B cell (primary cell): ENCODE measurements at regions not wholly inside any gene's neighbourhood (a gene's known extent, or its start where the extent isn't known, plus 50 kb on each side); places are given as distances from the start of the nearest gene placed in this dataset.

Experiments
- ATAC-seq: fragments of 200-7000 bp; cut with Tn5 transposase; one replicate; pipeline ENCODE4 v1.10.0; 2021; ENCODE audit warnings: low read depth, mild to moderate bottlenecking, moderate number of reproducible peaks, moderate library complexity
- CTCF ChIA-PET: fragments of 350-600 bp; sonication (Branson Sonifier 250); formaldehyde crosslinking; loops from one replicate; lab custom pipeline; 2021; ENCODE audit warnings: antibody characterized with exemption, inconsistent platforms; lab: Charles Lee
- POLR2A ChIA-PET: fragments of 350-600 bp; sonication (Branson Sonifier 250); formaldehyde crosslinking; loops from one replicate; lab custom pipeline; 2021; ENCODE audit warnings: antibody characterized with exemption; lab: Charles Lee
- DNase-seq: peaks from one replicate; pipeline ENCODE4 v3.0.0; 2013
- H2AFZ ChIP-seq: 2 replicates; pipeline ENCODE4 v1.6.1; 2012; ENCODE audit warnings: mild to moderate bottlenecking, low read depth, low read length; ENCODE audit not compliant: insufficient read depth, poor library complexity, severe bottlenecking
- H3K27ac ChIP-seq, 2 donors: 1 replicate in 1 of 2; 2 replicates in 1 of 2; pipeline ENCODE4 v1.5.1; 2012 to 2013; ENCODE audit warnings: low read length in 2 of 2, mild to moderate bottlenecking in 2 of 2, moderate library complexity in 1 of 2
- H3K27me3 ChIP-seq, 4 experiments: fragments of 200-600 bp in 1 of 4; sonication (generic) in 1 of 4; replicated peaks in 1 of 4; 1 replicate in 2 of 4; 2 replicates in 2 of 4; pipeline versions ENCODE4 v1.6.1 to v1.7.0; 2013 to 2016; ENCODE audit warnings: low read length in 3 of 4, mild to moderate bottlenecking in 2 of 4, mixed read lengths in 1 of 4, moderate library complexity in 1 of 4; ENCODE audit not compliant: insufficient read depth in 4 of 4, control insufficient read depth in 3 of 4; ENCODE audit errors: control extremely low read depth in 1 of 4
- H3K36me3 ChIP-seq, 2 experiments: replicated peaks in 1 of 2; 1 replicate in 1 of 2; 2 replicates in 1 of 2; pipeline versions ENCODE4 v1.6.1 to v1.7.1; 2013; ENCODE audit warnings: low read length in 1 of 2; ENCODE audit not compliant: insufficient read depth in 2 of 2, control insufficient read depth in 1 of 2; ENCODE audit errors: control extremely low read depth in 1 of 2, extremely low read depth in 1 of 2
- H3K4me1 ChIP-seq, 2 donors: fragments of 200-600 bp in 1 of 2; sonication (generic) in 1 of 2; 1 replicate in 1 of 2; 2 replicates in 1 of 2; pipeline versions ENCODE4 v1.5.1 to v1.6.1; 2013 to 2017; ENCODE audit warnings: low read length in 2 of 2; ENCODE audit not compliant: control insufficient read depth in 2 of 2, insufficient read depth in 2 of 2
- H3K4me2 ChIP-seq: replicated peaks from 2 replicates; pipeline ENCODE3; 2012; ENCODE audit warnings: mild to moderate bottlenecking, low read depth, low read length; ENCODE audit not compliant: poor library complexity, severe bottlenecking
- H3K4me3 ChIP-seq, 5 experiments: fragments of 200-600 bp in 1 of 5; sonication (generic) in 1 of 5; 1 replicate in 3 of 5; 2 replicates in 2 of 5; pipeline versions ENCODE4 v1.5.1 to v1.7.0; 2011 to 2016; ENCODE audit warnings: low read length in 4 of 5, mild to moderate bottlenecking in 4 of 5, low read depth in 2 of 5, control low read depth in 1 of 5, moderate library complexity in 1 of 5; ENCODE audit not compliant: insufficient read depth in 1 of 5; ENCODE audit errors: control extremely low read depth in 1 of 5, extremely low read depth in 1 of 5
- H3K79me2 ChIP-seq: fragments of 200-600 bp; sonication (generic); one replicate; pipeline ENCODE4 v1.6.0; 2016; ENCODE audit warnings: low read length; ENCODE audit not compliant: control insufficient read depth, insufficient read depth
- H3K9ac ChIP-seq: fragments of 200-600 bp; sonication (generic); 2 replicates; pipeline ENCODE4 v1.6.1; 2017; ENCODE audit warnings: mild to moderate bottlenecking, low read length, moderate library complexity
- H3K9me3 ChIP-seq, 3 donors: one replicate each; pipeline versions ENCODE4 v1.6.1 to v1.7.1; 2013; ENCODE audit warnings: low read length in 2 of 3; ENCODE audit not compliant: control insufficient read depth in 2 of 3, insufficient read depth in 1 of 3; ENCODE audit errors: control extremely low read depth in 1 of 3
- H4K20me1 ChIP-seq: 2 replicates; pipeline ENCODE4 v1.6.0; 2012; ENCODE audit warnings: mild to moderate bottlenecking, low read length; ENCODE audit not compliant: insufficient read depth, control insufficient read depth, poor library complexity, severe bottlenecking
- H3K27ac Mint-ChIP-seq: one replicate; pipeline ENCODE4 v1.8.0; 2021; ENCODE audit warnings: mixed read lengths
- H3K27me3 Mint-ChIP-seq: one replicate; pipeline ENCODE4 v1.8.0; 2021; ENCODE audit warnings: mixed read lengths
- H3K4me1 Mint-ChIP-seq: one replicate; pipeline ENCODE4 v1.8.0; 2021; ENCODE audit warnings: mixed read lengths
- H3K4me3 Mint-ChIP-seq: one replicate; pipeline ENCODE4 v1.8.0; 2021; ENCODE audit warnings: mixed read lengths
- H3K9me3 Mint-ChIP-seq: one replicate; pipeline ENCODE4 v1.8.0; 2022; ENCODE audit warnings: mixed read lengths; ENCODE audit not compliant: insufficient read depth
- EZH2 ChIP-seq: IDR thresholded peaks from 2 replicates; pipeline ENCODE4 v1.6.1; 2012; ENCODE audit warnings: borderline replicate concordance, low read depth, mild to moderate bottlenecking, moderate library complexity, low read length; ENCODE audit not compliant: insufficient read depth, poor library complexity, severe bottlenecking
- WGBS: methylation state at CpG from one replicate; pipeline ENCODE4 v1.1.5; 2013; ENCODE audit warnings: missing lambda C conversion rate; ENCODE audit not compliant: insufficient coverage; 5-methylcytosine and 5-hydroxymethylcytosine counted together
- intact Hi-C: fragments of 100-400 bp; cut with micrococcal nuclease; formaldehyde crosslinking; loops from one replicate; pipeline ENCODE4 v1.10.0; 2022
- TF ChIP-seq, protein P1 (sequence below): fragments of 200-600 bp; IDR thresholded peaks from one replicate; pipeline ENCODE4 v1.8.0; 2022; ENCODE audit warnings: antibody characterized with exemption, mild to moderate bottlenecking

DNA sequence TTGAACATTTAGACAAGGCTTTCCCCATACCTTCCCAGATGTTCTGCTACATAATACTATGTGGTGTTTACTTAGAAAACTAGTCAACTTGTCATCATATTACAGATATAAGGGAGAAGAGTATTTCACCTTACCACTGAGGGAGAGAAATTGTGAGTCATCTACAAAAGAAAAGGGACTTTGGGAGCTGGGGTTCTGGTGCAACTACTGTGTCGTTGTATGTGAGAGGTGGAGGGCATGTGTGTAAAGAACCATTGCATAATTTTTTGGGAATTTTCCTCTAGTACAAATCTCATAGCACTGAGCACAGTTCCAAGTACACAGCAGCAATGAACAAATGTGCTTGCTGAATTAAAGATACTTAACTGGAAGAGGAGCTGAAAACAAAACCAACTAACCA lies 665.6 kb downstream of the DHX35 start:
- H3K79me2 ChIP-seq, result no peaks in the 10 kb centered on the region

DNA sequence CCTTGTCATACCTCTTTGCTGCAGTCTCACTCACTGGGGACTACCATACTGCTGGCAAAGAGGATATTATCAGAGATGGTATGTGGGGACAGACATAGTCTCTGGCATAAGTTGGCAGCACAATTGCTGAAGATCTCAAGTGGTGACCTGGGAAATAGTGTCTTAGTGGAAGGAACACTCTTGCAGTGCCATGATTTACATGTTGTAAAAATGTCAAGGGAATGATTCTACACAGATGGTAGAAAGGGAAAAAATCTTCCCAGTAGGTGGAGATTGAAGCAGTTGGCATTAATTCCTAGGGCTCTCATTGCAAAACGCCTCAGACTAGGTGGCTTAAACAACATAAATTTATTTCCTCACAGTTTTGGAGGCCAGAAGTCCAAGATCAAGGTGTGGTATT lies 662.2 kb downstream of the DHX35 start:
- CTCF ChIA-PET, result no interaction called here
- no peak overlapping the region for H3K4me3 Mint-ChIP-seq
- Histone ChIP-seq H3K9me3 (no peaks in the 10 kb centered on the region), H3K27ac (no peak overlapping the region), H3K9ac (no peak overlapping the region), H3K36me3 (no peaks in the 10 kb centered on the region), H3K79me2 (no peaks in the 10 kb centered on the region), H3K4me2 (no peak overlapping the region), H3K4me3 (no peak overlapping the region), H3K4me1 (no peaks in the 10 kb centered on the region), H4K20me1 (no peaks in the 10 kb centered on the region), H3K27me3 (no peaks in the 10 kb centered on the region), H2AFZ (no peak overlapping the region)
- ATAC-seq (no peak), DNase-seq (no peak)
- intact Hi-C loops, result no loop called here
- TF ChIP-seq, protein P1, sequence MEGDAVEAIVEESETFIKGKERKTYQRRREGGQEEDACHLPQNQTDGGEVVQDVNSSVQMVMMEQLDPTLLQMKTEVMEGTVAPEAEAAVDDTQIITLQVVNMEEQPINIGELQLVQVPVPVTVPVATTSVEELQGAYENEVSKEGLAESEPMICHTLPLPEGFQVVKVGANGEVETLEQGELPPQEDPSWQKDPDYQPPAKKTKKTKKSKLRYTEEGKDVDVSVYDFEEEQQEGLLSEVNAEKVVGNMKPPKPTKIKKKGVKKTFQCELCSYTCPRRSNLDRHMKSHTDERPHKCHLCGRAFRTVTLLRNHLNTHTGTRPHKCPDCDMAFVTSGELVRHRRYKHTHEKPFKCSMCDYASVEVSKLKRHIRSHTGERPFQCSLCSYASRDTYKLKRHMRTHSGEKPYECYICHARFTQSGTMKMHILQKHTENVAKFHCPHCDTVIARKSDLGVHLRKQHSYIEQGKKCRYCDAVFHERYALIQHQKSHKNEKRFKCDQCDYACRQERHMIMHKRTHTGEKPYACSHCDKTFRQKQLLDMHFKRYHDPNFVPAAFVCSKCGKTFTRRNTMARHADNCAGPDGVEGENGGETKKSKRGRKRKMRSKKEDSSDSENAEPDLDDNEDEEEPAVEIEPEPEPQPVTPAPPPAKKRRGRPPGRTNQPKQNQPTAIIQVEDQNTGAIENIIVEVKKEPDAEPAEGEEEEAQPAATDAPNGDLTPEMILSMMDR, result no peak
- no peak for TF ChIP-seq EZH2
- H3K27me3 Mint-ChIP-seq, result peaks cover 4% of the 10 kb centered on the region
- no CpG with 5 or more reads among the region's 1 CpG for WGBS
- H3K4me1 Mint-ChIP-seq, result no peaks in the 10 kb centered on the region
- H3K9me3 Mint-ChIP-seq, result peaks cover 2% of the 10 kb centered on the region
- POLR2A ChIA-PET, result no interaction called here
- no peak overlapping the region for H3K27ac Mint-ChIP-seq

More for the DNA sequence above, 665.6 kb downstream of the DHX35 start:
- ATAC-seq (no peak), DNase-seq (no peak)
- no peaks in the 10 kb centered on the region for H3K27me3 ChIP-seq
- intact Hi-C loops, result no loop called here
- H3K27ac ChIP-seq, result no peak overlapping the region
- no peak overlapping the region for H3K4me3 ChIP-seq
- Mint-ChIP-seq H3K27me3 (peaks cover 4% of the 10 kb centered on the region), H3K4me1 (no peaks in the 10 kb centered on the region), H3K27ac (no peak overlapping the region), H3K4me3 (no peak overlapping the region), H3K9me3 (peaks cover 2% of the 10 kb centered on the region)
- no peak overlapping the region for H3K4me2 ChIP-seq
- no peaks in the 10 kb centered on the region for H3K9me3 ChIP-seq
- no peaks in the 10 kb centered on the region for H4K20me1 ChIP-seq
- no peak overlapping the region for H2AFZ ChIP-seq
- TF ChIP-seq, protein P1, result no peak
- TF ChIP-seq EZH2, result no peak
- ChIA-PET CTCF (no interaction called here), POLR2A (no interaction called here)
- no peaks in the 10 kb centered on the region for H3K4me1 ChIP-seq
- H3K9ac ChIP-seq, result no peak overlapping the region
- WGBS, result no CpG with 5 or more reads among the region's 1 CpG
- H3K36me3 ChIP-seq, result no peaks in the 10 kb centered on the region
